ENCODE measurements at regions not wholly inside any gene's neighbourhood (a gene's known extent, or its start where the extent isn't known, plus 50 kb on each side); places are given as distances from the start of the nearest gene placed in this dataset.

- no peaks in the 10 kb centered on the region for H3K9me3 ChIP-seq
- DNase-seq (no peak), ATAC-seq (no peak)
- H3K36me3 ChIP-seq (ENCODE audit: low read depth): no peaks in the 10 kb centered on the region
- no peak for TF ChIP-seq CTCF (IDR thresholded peaks at IDR 0.05)
- H3K4me3 ChIP-seq: no peak overlapping the region
- intact Hi-C loops (cut with DNase I, micrococcal nuclease): no loop called here
- H3K4me1 ChIP-seq (ENCODE audit: low read depth): no peaks in the 10 kb centered on the region
Observed at GRCh38 chr20:11035211-11035610, 361.4 kb upstream of the JAG1 start.

- Histone ChIP-seq H3K4me3 (no peak overlapping the region), H3K4me1 (ENCODE audit: low read depth) (no peaks in the 10 kb centered on the region), H3K36me3 (ENCODE audit: low read depth) (no peaks in the 10 kb centered on the region), H3K9me3 (no peaks in the 10 kb centered on the region)
- no peak for TF ChIP-seq CTCF (IDR thresholded peaks at IDR 0.05)
- DNase-seq (no peak), ATAC-seq (no peak)
- intact Hi-C loops (cut with DNase I, micrococcal nuclease): no loop called here
Observed at GRCh38 chr20:11041396-11041795, 367.6 kb upstream of the JAG1 start.

- no peaks in the 10 kb centered on the region for H3K4me1 ChIP-seq (ENCODE audit: low read depth)
- DNase-seq: no peak
Observed at GRCh38 chr20:11043001-11043400, 369.2 kb upstream of the JAG1 start.

GRCh38 chr20:11044561-11044960 is 370.8 kb upstream of the JAG1 start:
- intact Hi-C loops (cut with DNase I, micrococcal nuclease): no loop called here
- no peaks in the 10 kb centered on the region for H3K36me3 ChIP-seq (ENCODE audit: low read depth)

More at GRCh38 chr20:11043001-11043400, 369.2 kb upstream of the JAG1 start:
- H3K4me3 ChIP-seq: no peak overlapping the region
- TF ChIP-seq CTCF (IDR thresholded peaks at IDR 0.05): no peak
- no peaks in the 10 kb centered on the region for H3K9me3 ChIP-seq
- intact Hi-C loops (cut with DNase I, micrococcal nuclease): no loop called here
- H3K36me3 ChIP-seq (ENCODE audit: low read depth): no peaks in the 10 kb centered on the region
- ATAC-seq: no peak

GRCh38 chr20:11045412-11046175 is 371.8 kb upstream of the JAG1 start:
- H3K4me3 ChIP-seq: no peak overlapping the region
- DNase-seq (no peak), ATAC-seq (peak; percentile 78)
- TF ChIP-seq CTCF (IDR thresholded peaks at IDR 0.05): no peak
- intact Hi-C loops (cut with DNase I, micrococcal nuclease): no loop called here
- H3K4me1 ChIP-seq (ENCODE audit: low read depth): no peaks in the 10 kb centered on the region
- no peaks in the 10 kb centered on the region for H3K9me3 ChIP-seq
- H3K36me3 ChIP-seq (ENCODE audit: low read depth): no peaks in the 10 kb centered on the region

More at GRCh38 chr20:11044561-11044960, 370.8 kb upstream of the JAG1 start:
- no peak for DNase-seq
- no peak overlapping the region for H3K4me3 ChIP-seq
- no peak for ATAC-seq
- H3K9me3 ChIP-seq: no peaks in the 10 kb centered on the region
- no peaks in the 10 kb centered on the region for H3K4me1 ChIP-seq (ENCODE audit: low read depth)
- TF ChIP-seq CTCF (IDR thresholded peaks at IDR 0.05): no peak

Measured in mucosa of descending colon (tissue), 3 donors.